Breast epithelium (tissue), 4 donors: ENCODE measurements at regions not wholly inside any gene's neighbourhood (a gene's known extent, or its start where the extent isn't known, plus 50 kb on each side); places are given as distances from the start of the nearest gene placed in this dataset.
A peak's percentile ranks its signal among the peaks of the same experiment; 100 is the strongest.

Experiments
- DNase-seq, 2 donors: peaks; one replicate each; pipeline ENCODE4 v3.0.0-alpha.2; 2019; ENCODE audit warnings: low spot score in 2 of 2
- H3K27ac ChIP-seq, 2 donors: fragments of 200-600 bp; sonication (generic) in 1 of 2; one replicate each; pipeline ENCODE4 v1.5.1; 2016 to 2019; ENCODE audit warnings: mild to moderate bottlenecking in 1 of 2
- H3K27me3 ChIP-seq, 2 donors: fragments of 200-600 bp; sonication (generic) in 1 of 2; one replicate each; pipeline versions ENCODE4 v1.5.1 to v1.6.0; 2017 to 2019; ENCODE audit warnings: control low read depth in 1 of 2, mild to moderate bottlenecking in 1 of 2
- H3K36me3 ChIP-seq: fragments of 200-600 bp; one replicate; pipeline ENCODE4 v1.5.1; 2019
- H3K4me1 ChIP-seq, 2 donors: fragments of 200-600 bp; sonication (generic); one replicate each; pipeline ENCODE4 v1.5.1; 2016 to 2019; ENCODE audit warnings: control low read depth in 1 of 2
- H3K4me3 ChIP-seq, 3 donors: fragments of 200-600 bp; sonication (generic); 1 replicate in 2 of 3; 2 replicates in 1 of 3; pipeline ENCODE4 v1.5.1; 2016 to 2019; ENCODE audit warnings: mild to moderate bottlenecking in 3 of 3, moderate library complexity in 2 of 3
- H3K9me3 ChIP-seq, 2 donors: fragments of 200-600 bp; sonication (generic) in 1 of 2; one replicate each; pipeline ENCODE4 v1.5.1; 2016 to 2019; ENCODE audit warnings: control low read depth in 1 of 2
- CTCF ChIP-seq, 3 donors: fragments of 450-650 bp; IDR thresholded peaks; one replicate each; pipeline ENCODE4 v1.5.1; 2016 to 2017; ENCODE audit warnings: antibody characterized with exemption in 3 of 3, mild to moderate bottlenecking in 3 of 3, moderate library complexity in 3 of 3
- POLR2A ChIP-seq: fragments of 450-650 bp; IDR thresholded peaks from one replicate; pipeline ENCODE4 v1.6.1; 2016; ENCODE audit warnings: antibody characterized with exemption, mild to moderate bottlenecking, moderate library complexity
- POLR2AphosphoS5 ChIP-seq, 3 donors: sonication (generic); formaldehyde crosslinking; IDR thresholded peaks; one replicate each; pipeline ENCODE4 v1.6.1; 2017; ENCODE audit warnings: antibody characterized with exemption in 3 of 3
- intact Hi-C: fragments of 100-400 bp; cut with DNase I; formaldehyde crosslinking; loops from one replicate; pipeline ENCODE4 v1.15.1; 2023; ENCODE audit warnings: low total_unique reads

- intact Hi-C loops: no loop called here
- Histone ChIP-seq H3K9me3 (no peaks in the 10 kb centered on the region), H3K4me3 (peak overlapping the region in 1 of 3 donors; percentile 28), H3K27ac (no peak overlapping the region), H3K4me1 (no peaks in the 10 kb centered on the region), H3K36me3 (no peaks in the 10 kb centered on the region), H3K27me3 (no peaks in the 10 kb centered on the region)
- no peak for DNase-seq
- no peak for TF ChIP-seq POLR2A
- TF ChIP-seq CTCF (IDR thresholded peaks at IDR 0.05): no peak
- no peak for TF ChIP-seq POLR2AphosphoS5 (IDR thresholded peaks at IDR 0.05)
These were observed 88.4 kb downstream of the C21orf91 start for GRCh38 chr21:17730782-17731181.

GRCh38 chr21:17729455-17729854 lies 89.7 kb downstream of the C21orf91 start:
- H3K4me1 ChIP-seq: no peaks in the 10 kb centered on the region
- H3K4me3 ChIP-seq: no peak overlapping the region
- no peak for DNase-seq
- no peaks in the 10 kb centered on the region for H3K27me3 ChIP-seq
- no peaks in the 10 kb centered on the region for H3K36me3 ChIP-seq
- no peak overlapping the region for H3K27ac ChIP-seq
- TF ChIP-seq CTCF (IDR thresholded peaks at IDR 0.05) (no peak), POLR2A (no peak)
- no peaks in the 10 kb centered on the region for H3K9me3 ChIP-seq
- intact Hi-C loops: no loop called here

GRCh38 chr21:17727361-17727760 lies 91.8 kb downstream of the C21orf91 start:
- H3K27ac ChIP-seq: no peak overlapping the region
- intact Hi-C loops: no loop called here
- no peak for DNase-seq

GRCh38 chr21:17726047-17726829 lies 92.9 kb downstream of the C21orf91 start:
- intact Hi-C loops: no loop called here
- H3K36me3 ChIP-seq: no peaks in the 10 kb centered on the region
- no peaks in the 10 kb centered on the region for H3K27me3 ChIP-seq
- no peak overlapping the region for H3K4me3 ChIP-seq
- no peaks in the 10 kb centered on the region for H3K9me3 ChIP-seq
- no peak for DNase-seq
- H3K4me1 ChIP-seq: no peaks in the 10 kb centered on the region
- TF ChIP-seq POLR2AphosphoS5 (IDR thresholded peaks at IDR 0.05): no peak
- no peak for TF ChIP-seq POLR2A
- no peak for TF ChIP-seq CTCF (IDR thresholded peaks at IDR 0.05)
- H3K27ac ChIP-seq: no peak overlapping the region

More at GRCh38 chr21:17727361-17727760, 91.8 kb downstream of the C21orf91 start:
- Histone ChIP-seq H3K9me3 (no peaks in the 10 kb centered on the region), H3K4me3 (no peak overlapping the region), H3K4me1 (no peaks in the 10 kb centered on the region), H3K27me3 (no peaks in the 10 kb centered on the region), H3K36me3 (no peaks in the 10 kb centered on the region)
- no peak for TF ChIP-seq CTCF (IDR thresholded peaks at IDR 0.05)
- no peak for TF ChIP-seq POLR2A
- no peak for TF ChIP-seq POLR2AphosphoS5 (IDR thresholded peaks at IDR 0.05)

- Histone ChIP-seq H3K4me3 (no peak overlapping the region), H3K27ac (no peak overlapping the region), H3K9me3 (no peaks in the 10 kb centered on the region), H3K27me3 (no peaks in the 10 kb centered on the region), H3K36me3 (no peaks in the 10 kb centered on the region), H3K4me1 (no peaks in the 10 kb centered on the region)
- no peak for DNase-seq
- TF ChIP-seq POLR2AphosphoS5 (IDR thresholded peaks at IDR 0.05) (no peak), POLR2A (no peak), CTCF (IDR thresholded peaks at IDR 0.05) (no peak)
- intact Hi-C loops: no loop called here
These were observed 93.8 kb downstream of the C21orf91 start for GRCh38 chr21:17725339-17725738.
